ENCODE measurements at regions not wholly inside any gene's neighbourhood (a gene's known extent, or its start where the extent isn't known, plus 50 kb on each side); places are given as distances from the start of the nearest gene placed in this dataset.

- TF ChIP-seq CTCF (IDR thresholded peaks at IDR 0.05) = no peak
- no peak for TF ChIP-seq EP300 (IDR thresholded peaks at IDR 0.05)
Observed at GRCh38 chr4:66794390-66795034, 750.8 kb downstream of the CENPC start.
